ENCODE measurements at regions not wholly inside any gene's neighbourhood (a gene's known extent, or its start where the extent isn't known, plus 50 kb on each side); places are given as distances from the start of the nearest gene placed in this dataset.

- ChIA-PET CTCF (interaction anchor here (0.5 kb wide), 1 partner anchor 42 kb away, joined by 4 read pairs; no protein-coding TSS in a partner anchor), POLR2A (interaction anchor here (0.7 to 0.9 kb wide), 2 partner anchors 8 to 192 kb away, joined by 3 read pairs; no protein-coding TSS in a partner anchor)
- intact Hi-C loops (cut with micrococcal nuclease) = no loop called here
- Mint-ChIP-seq H3K36me3 (ENCODE audit: insufficient read depth, unreplicated experiment) (no peaks in the 10 kb centered on the region), H3K27me3 (ENCODE audit: insufficient read depth, unreplicated experiment) (no peaks in the 10 kb centered on the region), H3K4me3 (ENCODE audit: unreplicated experiment) (no peak overlapping the region), H3K9me3 (ENCODE audit: unreplicated experiment) (no peaks in the 10 kb centered on the region), H3K27ac (ENCODE audit: low read depth, unreplicated experiment) (no peak overlapping the region), H3K4me1 (ENCODE audit: insufficient read depth, unreplicated experiment) (no peaks in the 10 kb centered on the region)
- no peak for TF ChIP-seq CTCF (IDR thresholded peaks at IDR 0.05; ENCODE audit: unreplicated experiment)
- DNase-seq (ENCODE audit: unreplicated experiment) = no peak
- BruUV-seq (replicated peaks) = no TSS peak
Observed at GRCh38 chr5:103674739-103675138, 112.2 kb upstream of the NUDT12 start.

- BruUV-seq (replicated peaks) = no TSS peak
Observed at GRCh38 chr5:103674251-103674650, 111.7 kb upstream of the NUDT12 start.

GRCh38 chr5:103669615-103670014 is 107.0 kb upstream of the NUDT12 start:
- DNase-seq (ENCODE audit: unreplicated experiment) = no peak
- H3K9me3 Mint-ChIP-seq (ENCODE audit: unreplicated experiment) = no peaks in the 10 kb centered on the region
- no peak overlapping the region for H3K4me3 Mint-ChIP-seq (ENCODE audit: unreplicated experiment)
- peaks cover 11% of the 10 kb centered on the region for H3K27me3 Mint-ChIP-seq (ENCODE audit: insufficient read depth, unreplicated experiment)
- no peak for TF ChIP-seq CTCF (IDR thresholded peaks at IDR 0.05; ENCODE audit: unreplicated experiment)
- peaks cover 6% of the 10 kb centered on the region for H3K4me1 Mint-ChIP-seq (ENCODE audit: insufficient read depth, unreplicated experiment)
- H3K36me3 Mint-ChIP-seq (ENCODE audit: insufficient read depth, unreplicated experiment) = no peaks in the 10 kb centered on the region
- no TSS peak for BruUV-seq (replicated peaks)
- ChIA-PET CTCF (interaction anchor here (0.6 kb wide), 1 partner anchor 139 kb away, joined by 3 read pairs; no protein-coding TSS in a partner anchor), POLR2A (no interaction called here)
- intact Hi-C loops (cut with micrococcal nuclease) = no loop called here
- no peak overlapping the region for H3K27ac Mint-ChIP-seq (ENCODE audit: low read depth, unreplicated experiment)

More at GRCh38 chr5:103674251-103674650, 111.7 kb upstream of the NUDT12 start:
- TF ChIP-seq CTCF (IDR thresholded peaks at IDR 0.05; ENCODE audit: unreplicated experiment) = no peak
- H3K27me3 Mint-ChIP-seq (ENCODE audit: insufficient read depth, unreplicated experiment) = no peaks in the 10 kb centered on the region
- intact Hi-C loops (cut with micrococcal nuclease) = no loop called here
- ChIA-PET POLR2A (interaction anchor here (0.7 to 0.9 kb wide), 2 partner anchors 9 to 191 kb away, joined by 3 read pairs; no protein-coding TSS in a partner anchor), CTCF (interaction anchor here (0.5 kb wide), 1 partner anchor 43 kb away, joined by 4 read pairs; no protein-coding TSS in a partner anchor)
- no peak for DNase-seq (ENCODE audit: unreplicated experiment)
- H3K4me3 Mint-ChIP-seq (ENCODE audit: unreplicated experiment) = no peak overlapping the region
- H3K4me1 Mint-ChIP-seq (ENCODE audit: insufficient read depth, unreplicated experiment) = no peaks in the 10 kb centered on the region
- no peak overlapping the region for H3K27ac Mint-ChIP-seq (ENCODE audit: low read depth, unreplicated experiment)
- H3K36me3 Mint-ChIP-seq (ENCODE audit: insufficient read depth, unreplicated experiment) = no peaks in the 10 kb centered on the region
- H3K9me3 Mint-ChIP-seq (ENCODE audit: unreplicated experiment) = no peaks in the 10 kb centered on the region

DNA sequence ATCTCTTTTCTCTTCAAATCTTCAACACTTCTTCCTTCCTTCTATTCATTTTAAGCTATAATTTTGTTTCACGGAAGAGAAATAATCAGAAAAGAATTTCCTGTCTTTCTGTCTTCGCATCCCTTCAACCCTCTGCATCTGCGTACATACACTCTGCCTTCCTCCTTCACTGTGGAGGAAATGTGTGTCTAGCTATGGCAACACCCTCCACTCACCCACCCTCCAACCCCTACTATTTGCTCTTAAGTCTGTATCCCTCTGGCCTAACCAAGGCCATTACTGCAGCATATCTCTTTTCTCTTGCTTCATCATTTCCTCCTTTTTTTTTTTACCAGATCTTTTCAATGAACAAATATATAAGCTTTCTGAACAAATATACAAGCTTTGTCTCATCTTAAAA is 105.7 kb upstream of the NUDT12 start:
- H3K4me1 Mint-ChIP-seq (ENCODE audit: insufficient read depth, unreplicated experiment) = peaks cover 6% of the 10 kb centered on the region
- H3K36me3 Mint-ChIP-seq (ENCODE audit: insufficient read depth, unreplicated experiment) = no peaks in the 10 kb centered on the region
- TF ChIP-seq CTCF (IDR thresholded peaks at IDR 0.05; ENCODE audit: unreplicated experiment) = no peak
- POLR2A ChIA-PET = interaction anchor here (0.5 to 1.5 kb wide), 2 partner anchors 10 to 12 kb away, joined by 4 to 6 read pairs; no protein-coding TSS in a partner anchor
- intact Hi-C loops (cut with micrococcal nuclease) = no loop called here
- no peak for DNase-seq (ENCODE audit: unreplicated experiment)
- CTCF ChIA-PET = interaction anchor here (0.6 kb wide), 1 partner anchor 147 kb away, joined by 4 read pairs; no protein-coding TSS in a partner anchor
- H3K4me3 Mint-ChIP-seq (ENCODE audit: unreplicated experiment) = no peak overlapping the region
- no TSS peak for BruUV-seq (replicated peaks)
- peaks cover 11% of the 10 kb centered on the region for H3K27me3 Mint-ChIP-seq (ENCODE audit: insufficient read depth, unreplicated experiment)
- no peak overlapping the region for H3K27ac Mint-ChIP-seq (ENCODE audit: low read depth, unreplicated experiment)
- peaks cover 3% of the 10 kb centered on the region for H3K9me3 Mint-ChIP-seq (ENCODE audit: unreplicated experiment)

Data from MCF 10A (cell line).